K562 (cell line): ENCODE measurements at regions not wholly inside any gene's neighbourhood (a gene's known extent, or its start where the extent isn't known, plus 50 kb on each side); places are given as distances from the start of the nearest gene placed in this dataset.

ENCODE experiments used
- ATAC-seq: fragments of 200-7000 bp; cut with Tn5 transposase; 3 replicates; pipeline ENCODE4 v1.9.1; 2020; ENCODE audit warnings: moderate library complexity
- BruUV-seq: library from RNA; stranded (reverse); fragments of 400-500 nt; replicated peaks from 2 replicates; lab custom pipeline; 2021; lab: Mats Ljungman, UMichigan
- CTCF ChIA-PET: fragments of 300-600 bp; formaldehyde crosslinking; extraction: SDS; loops from one replicate; lab custom pipeline; 2021; ENCODE audit warnings: low intra/inter-chr PET ratio; lab: Yijun Ruan, JAX
- POLR2A ChIA-PET: fragments of 300-600, 350-650 bp; sonication (Branson Sonifier 250); formaldehyde crosslinking; extraction: SDS; loops from one replicate; lab custom pipeline; 2021; ENCODE audit warnings: antibody characterized with exemption, inconsistent platforms; lab: Yijun Ruan, JAX
- DNase-seq, 4 experiments: peaks; one replicate each; pipeline versions ENCODE4 v3.0.0 to v3.0.0-alpha.2; 2011 to 2018; ENCODE audit warnings: low spot score in 3 of 4, mixed read lengths in 3 of 4; ENCODE audit errors: extremely low read depth in 1 of 4
- FAIRE-seq: peaks from 2 replicates; lab custom pipeline; 2011; peaks lifted over from hg19 to GRCh38; lab: Jason Lieb, UNC
- H2AFZ ChIP-seq: 2 replicates; pipeline ENCODE4 v1.6.0; 2011; ENCODE audit warnings: low read depth, low read length, control low read depth, inconsistent platforms
- H3K27ac ChIP-seq: fragments of 200-600 bp; 3 replicates; pipeline ENCODE4 v1.8.0; 2011; ENCODE audit warnings: low read depth, mild to moderate bottlenecking, control low read depth, inconsistent platforms, low read length, moderate library complexity, mixed read lengths; ENCODE audit errors: extremely low read depth
- H3K27me3 ChIP-seq, 2 experiments: fragments of 300-600 bp in 1 of 2; 2 replicates in 1 of 2; 3 replicates in 1 of 2; pipeline versions ENCODE4 v1.6.0 to v1.8.0; 2011; ENCODE audit warnings: inconsistent platforms in 2 of 2, low read length in 2 of 2, mild to moderate bottlenecking in 1 of 2, mixed read lengths in 1 of 2, moderate library complexity in 1 of 2; ENCODE audit not compliant: control insufficient read depth in 2 of 2, insufficient read depth in 2 of 2
- H3K36me3 ChIP-seq: fragments of 300-600 bp; 3 replicates; pipeline ENCODE4 v1.8.0; 2011; ENCODE audit warnings: mild to moderate bottlenecking, low read length, inconsistent platforms; ENCODE audit not compliant: control insufficient read depth, insufficient read depth
- H3K4me1 ChIP-seq, 2 experiments: fragments of 200-600 bp in 1 of 2; replicated peaks in 1 of 2; 2 replicates in 1 of 2; 3 replicates in 1 of 2; pipeline versions ENCODE4 v1.5.1 to v1.8.0; 2011; ENCODE audit warnings: inconsistent platforms in 2 of 2, low read length in 2 of 2, mild to moderate bottlenecking in 1 of 2, mixed read lengths in 1 of 2, moderate library complexity in 1 of 2; ENCODE audit not compliant: control insufficient read depth in 2 of 2, insufficient read depth in 2 of 2
- H3K4me2 ChIP-seq: 2 replicates; pipeline ENCODE4 v1.6.1; 2011; ENCODE audit warnings: low read length, control low read depth, inconsistent platforms, mixed read lengths; ENCODE audit not compliant: insufficient read depth
- H3K4me3 ChIP-seq: fragments of 200-600 bp; sonication (generic), shearing (Covaris generic); 2 replicates; pipeline ENCODE4 v1.5.1; 2016; ENCODE audit warnings: control low read depth, inconsistent platforms
- H3K79me2 ChIP-seq: fragments of 200-600 bp; 3 replicates; pipeline ENCODE4 v1.8.0; 2011; ENCODE audit warnings: low read length, inconsistent platforms; ENCODE audit not compliant: control insufficient read depth, insufficient read depth
- H3K9ac ChIP-seq, 2 experiments: 2 replicates each; pipeline versions ENCODE4 v1.6.0 to v1.6.1; 2011; ENCODE audit warnings: low read depth in 2 of 2, low read length in 2 of 2, control low read depth in 1 of 2, inconsistent platforms in 1 of 2, mild to moderate bottlenecking in 1 of 2, mixed read lengths in 1 of 2; ENCODE audit not compliant: insufficient read depth in 1 of 2
- H3K9me1 ChIP-seq: one replicate; pipeline ENCODE4 v1.6.0; 2011; ENCODE audit warnings: inconsistent platforms, mild to moderate bottlenecking, low read length, moderate library complexity; ENCODE audit not compliant: control insufficient read depth, insufficient read depth
- H3K9me3 ChIP-seq: replicated peaks from 2 replicates; pipeline ENCODE4 v1.5.1; 2011; ENCODE audit warnings: low read depth, low read length, inconsistent platforms; ENCODE audit not compliant: control insufficient read depth, insufficient read depth
- H4K20me1 ChIP-seq: replicated peaks from 2 replicates; pipeline ENCODE4 v1.6.1; 2011; ENCODE audit warnings: low read length, inconsistent platforms, mixed read lengths; ENCODE audit not compliant: control insufficient read depth, insufficient read depth
- GATAD2A ChIP-seq: fragments of 450-650 bp; IDR thresholded peaks from 2 replicates; pipeline ENCODE4 v1.6.1; 2017
- HOMEZ ChIP-seq: fragments of 250-450 bp; sonication (Bioruptor Pico); IDR thresholded peaks from 2 replicates; pipeline ENCODE4 v1.4.0; 2020; ENCODE audit warnings: mild to moderate bottlenecking, moderate library complexity
- RBFOX2 ChIP-seq: fragments of 200-400 bp; formaldehyde crosslinking; IDR thresholded peaks from 2 replicates; pipeline ENCODE4 v1.6.1; 2017; ENCODE audit warnings: low read depth, mild to moderate bottlenecking, low read length, moderate library complexity
- TAF7 ChIP-seq: fragments of 450-650 bp; IDR thresholded peaks from 2 replicates; pipeline ENCODE4 v1.6.1; 2016; ENCODE audit warnings: missing genetic modification characterization, missing compliant biosample characterization
- TEAD4 ChIP-seq, 2 experiments: sonication (generic) in 1 of 2; formaldehyde crosslinking in 1 of 2; IDR thresholded peaks; 2 replicates each; pipeline versions ENCODE4 v1.6.1 to v1.8.0; 2012 to 2022; ENCODE audit warnings: borderline replicate concordance in 1 of 2, inconsistent platforms in 1 of 2, low read length in 1 of 2, mild to moderate bottlenecking in 1 of 2, missing genetic modification reagents in 1 of 2
- WGBS: fragments of 100-300 bp; shearing (Covaris generic); methylation state at CpG from one replicate; pipeline ENCODE4 v1.1.6; 2016; ENCODE audit warnings: low coverage, mixed read lengths; ENCODE audit not compliant: insufficient coverage; ENCODE audit errors: missing lambda C conversion rate; 5-methylcytosine and 5-hydroxymethylcytosine counted together
- in situ Hi-C: fragments of 300-500 bp; cut with MboI; formaldehyde crosslinking; loops from 4 replicates; pipeline ENCODE4 v1.15.0; 2018; ENCODE audit warnings: inconsistent platforms, mixed read lengths
- intact Hi-C: fragments of 100-400 bp; cut with micrococcal nuclease; formaldehyde crosslinking; loops from 2 replicates; pipeline ENCODE4 v1.14.2; 2022

GRCh38 chr5:164975986-164976385 lies 1470.6 kb downstream of the MAT2B start (continued):
- TF ChIP-seq TEAD4 (IDR thresholded peaks at IDR 0.05; ENCODE audit: low read length) (no peak), TEAD4 (CRISPR knock-in tag; IDR thresholded peaks at IDR 0.05; ENCODE audit: borderline replicate concordance) (no peak), HOMEZ (CRISPR knock-in tag) (no peak), RBFOX2 (no peak)

- Histone ChIP-seq H3K9me3 (no peaks in the 10 kb centered on the region), H2AFZ (no peak overlapping the region), H4K20me1 (no peaks in the 10 kb centered on the region), H3K27ac (no peak overlapping the region), H3K27me3 (no peaks in the 10 kb centered on the region), H3K79me2 (no peaks in the 10 kb centered on the region), H3K36me3 (no peaks in the 10 kb centered on the region), H3K4me3 (no peak overlapping the region), H3K9ac (no peak overlapping the region), H3K4me1 (no peaks in the 10 kb centered on the region), H3K4me2 (no peak overlapping the region), H3K9me1 (no peaks in the 10 kb centered on the region)
- no TSS peak for BruUV-seq
- TF ChIP-seq GATAD2A: no peak
- TF ChIP-seq TAF7 (tag): no peak
- no peak for FAIRE-seq
- CTCF ChIA-PET: no interaction called here
- 0% methylated on average over 2 of the region's 2 CpGs for WGBS
- POLR2A ChIA-PET: no interaction called here
- in situ Hi-C loops: no loop called here
- ATAC-seq: no peak
- intact Hi-C loops: no loop called here
- DNase-seq: no peak
Measured at GRCh38 chr5:164980480-164980879, 1475.1 kb downstream of the MAT2B start.
